PC-9 (cell line): ENCODE measurements at regions not wholly inside any gene's neighbourhood (a gene's known extent, or its start where the extent isn't known, plus 50 kb on each side); places are given as distances from the start of the nearest gene placed in this dataset.
"Not testable (repeated sequence)": the region's sequence is repeated elsewhere in the genome, so short reads cannot be mapped to it uniquely, and the experiment has no call there.

Experiments
- EZH2 ChIP-seq: fragments of 200-600 bp; sonication (generic); IDR thresholded peaks from 2 replicates; pipeline ENCODE4 v1.8.0; 2017; ENCODE audit warnings: antibody characterized with exemption, low read depth
- TF ChIP-seq, protein P1 (sequence below): fragments of 200-600 bp; sonication (generic); conservative IDR thresholded peaks from 2 replicates; pipeline ENCODE4 v1.6.1; 2017; ENCODE audit warnings: mixed run types, antibody characterized with exemption, mild to moderate bottlenecking, moderate library complexity

- TF ChIP-seq, protein P1, sequence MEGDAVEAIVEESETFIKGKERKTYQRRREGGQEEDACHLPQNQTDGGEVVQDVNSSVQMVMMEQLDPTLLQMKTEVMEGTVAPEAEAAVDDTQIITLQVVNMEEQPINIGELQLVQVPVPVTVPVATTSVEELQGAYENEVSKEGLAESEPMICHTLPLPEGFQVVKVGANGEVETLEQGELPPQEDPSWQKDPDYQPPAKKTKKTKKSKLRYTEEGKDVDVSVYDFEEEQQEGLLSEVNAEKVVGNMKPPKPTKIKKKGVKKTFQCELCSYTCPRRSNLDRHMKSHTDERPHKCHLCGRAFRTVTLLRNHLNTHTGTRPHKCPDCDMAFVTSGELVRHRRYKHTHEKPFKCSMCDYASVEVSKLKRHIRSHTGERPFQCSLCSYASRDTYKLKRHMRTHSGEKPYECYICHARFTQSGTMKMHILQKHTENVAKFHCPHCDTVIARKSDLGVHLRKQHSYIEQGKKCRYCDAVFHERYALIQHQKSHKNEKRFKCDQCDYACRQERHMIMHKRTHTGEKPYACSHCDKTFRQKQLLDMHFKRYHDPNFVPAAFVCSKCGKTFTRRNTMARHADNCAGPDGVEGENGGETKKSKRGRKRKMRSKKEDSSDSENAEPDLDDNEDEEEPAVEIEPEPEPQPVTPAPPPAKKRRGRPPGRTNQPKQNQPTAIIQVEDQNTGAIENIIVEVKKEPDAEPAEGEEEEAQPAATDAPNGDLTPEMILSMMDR = not testable (repeated sequence)
- TF ChIP-seq EZH2 = not testable (repeated sequence)
Observed at GRCh38 chr5:112600510-112600909, 137.2 kb upstream of the APC start.
